Neural cell (in vitro differentiated cells): ENCODE measurements at regions not wholly inside any gene's neighbourhood (a gene's known extent, or its start where the extent isn't known, plus 50 kb on each side); places are given as distances from the start of the nearest gene placed in this dataset.

ENCODE experiments used
- H2AFZ ChIP-seq: fragments of 200-600, 300-800 bp; sonication (generic), shearing (Covaris generic); 2 replicates; pipeline ENCODE4 v1.6.0; 2014; ENCODE audit warnings: low read depth, mild to moderate bottlenecking, antibody characterized with exemption, low read length, moderate library complexity
- H3F3A ChIP-seq: fragments of 200-600 bp; shearing (Covaris generic); 2 replicates; pipeline ENCODE4 v1.6.1; 2016; ENCODE audit warnings: mild to moderate bottlenecking, moderate library complexity, mixed read lengths, antibody characterized with exemption, low read length; ENCODE audit not compliant: insufficient read depth, poor library complexity, severe bottlenecking
- H3K27ac ChIP-seq: fragments of 200-600, 300-800 bp; sonication (generic), shearing (Covaris generic); 2 replicates; pipeline ENCODE4 v1.5.1; 2014; ENCODE audit warnings: mild to moderate bottlenecking, low read length, moderate library complexity
- H3K27me3 ChIP-seq: fragments of 300-800, 200-600 bp; sonication (generic), shearing (Covaris generic); 2 replicates; pipeline ENCODE4 v1.6.0; 2014; ENCODE audit warnings: mild to moderate bottlenecking, low read depth, low read length, moderate library complexity; ENCODE audit not compliant: insufficient read depth
- H3K36me3 ChIP-seq: fragments of 300-800, 200-600 bp; sonication (generic), shearing (Covaris generic); 2 replicates; pipeline ENCODE4 v1.5.1; 2014; ENCODE audit warnings: mild to moderate bottlenecking, antibody characterized with exemption, low read length, moderate library complexity; ENCODE audit not compliant: insufficient read depth
- H3K4me2 ChIP-seq: fragments of 300-800, 200-600 bp; sonication (generic), shearing (Covaris generic); 2 replicates; pipeline ENCODE4 v1.6.0; 2014; ENCODE audit warnings: mild to moderate bottlenecking, low read length
- H3K4me3 ChIP-seq: fragments of 300-800, 200-600 bp; sonication (generic), shearing (Covaris generic); 2 replicates; pipeline ENCODE4 v1.5.1; 2014; ENCODE audit warnings: mild to moderate bottlenecking, low read length, moderate library complexity
- H3K79me2 ChIP-seq: fragments of 200-600 bp; shearing (Covaris generic); replicated peaks from 2 replicates; pipeline ENCODE4 v1.6.0; 2014; ENCODE audit warnings: mild to moderate bottlenecking, low read length, moderate library complexity; ENCODE audit not compliant: insufficient read depth
- H3K9ac ChIP-seq: fragments of 300-800, 200-600 bp; sonication (generic), shearing (Covaris generic); 2 replicates; pipeline ENCODE4 v1.6.1; 2016; ENCODE audit warnings: mild to moderate bottlenecking, low read length, mixed read lengths
- H3K9me2 ChIP-seq: fragments of 200-600 bp; shearing (Covaris generic); 2 replicates; pipeline ENCODE4 v1.6.1; 2016; ENCODE audit warnings: mild to moderate bottlenecking, low read length, mixed read lengths; ENCODE audit not compliant: insufficient read depth
- H3K9me3 ChIP-seq: fragments of 200-600, 300-800 bp; sonication (generic), shearing (Covaris generic); 2 replicates; pipeline ENCODE4 v1.6.1; 2016; ENCODE audit warnings: mild to moderate bottlenecking, mixed run types, low read length, moderate library complexity, mixed read lengths
- H4K20me1 ChIP-seq: fragments of 200-600 bp; shearing (Covaris generic); 2 replicates; pipeline ENCODE4 v1.6.1; 2016; ENCODE audit warnings: mild to moderate bottlenecking, mixed run types; ENCODE audit not compliant: insufficient read depth
- CTCF ChIP-seq: fragments of 450-650 bp; IDR thresholded peaks from 2 replicates; pipeline ENCODE4 v1.5.1; 2014; ENCODE audit warnings: antibody characterized with exemption, mild to moderate bottlenecking, moderate library complexity; ENCODE audit not compliant: poor library complexity, severe bottlenecking
- EP300 ChIP-seq: fragments of 450-650 bp; conservative IDR thresholded peaks from 2 replicates; pipeline ENCODE4 v1.6.1; 2014; ENCODE audit warnings: antibody characterized with exemption, mild to moderate bottlenecking, moderate library complexity; ENCODE audit not compliant: poor library complexity, severe bottlenecking
- EZH2 ChIP-seq: fragments of 200-600, 300-800 bp; shearing (Covaris generic), sonication (generic); IDR thresholded peaks from 2 replicates; pipeline ENCODE4 v1.6.1; 2014; ENCODE audit warnings: antibody characterized with exemption, low read length, borderline replicate concordance, mild to moderate bottlenecking; ENCODE audit not compliant: insufficient read depth, poor library complexity, severe bottlenecking
- MXI1 ChIP-seq: fragments of 450-650 bp; conservative IDR thresholded peaks from 2 replicates; pipeline ENCODE4 v1.6.1; 2014; ENCODE audit warnings: antibody characterized with exemption, mild to moderate bottlenecking; ENCODE audit not compliant: poor library complexity, severe bottlenecking
- POLR2AphosphoS5 ChIP-seq: IDR thresholded peaks from 2 replicates; pipeline ENCODE4 v1.6.1; 2012
- RAD21 ChIP-seq: fragments of 450-650 bp; conservative IDR thresholded peaks from 2 replicates; pipeline ENCODE4 v1.6.1; 2014; ENCODE audit warnings: antibody characterized with exemption, mild to moderate bottlenecking, moderate library complexity
- REST ChIP-seq: IDR thresholded peaks from 2 replicates; pipeline ENCODE4 v1.6.1; 2012; ENCODE audit warnings: borderline replicate concordance
- SMC3 ChIP-seq: fragments of 450-650 bp; conservative IDR thresholded peaks from 2 replicates; pipeline ENCODE4 v1.6.1; 2014; ENCODE audit warnings: antibody characterized with exemption, mild to moderate bottlenecking, moderate library complexity; ENCODE audit not compliant: poor library complexity
- TAF1 ChIP-seq: IDR thresholded peaks from 2 replicates; pipeline ENCODE4 v1.6.1; 2012; ENCODE audit warnings: low read depth

GRCh38 chr22:22995166-22995565, 75.2 kb upstream of the GNAZ start:
- Histone ChIP-seq H3K9me2 (no peaks in the 10 kb centered on the region), H3K36me3 (no peaks in the 10 kb centered on the region), H3K4me3 (no peak overlapping the region), H3K79me2 (no peaks in the 10 kb centered on the region), H3K9ac (no peak overlapping the region), H3K27me3 (no peaks in the 10 kb centered on the region), H3K27ac (no peak overlapping the region), H2AFZ (no peak overlapping the region), H4K20me1 (no peaks in the 10 kb centered on the region), H3F3A (no peaks in the 10 kb centered on the region), H3K9me3 (peaks cover 5% of the 10 kb centered on the region), H3K4me2 (no peak overlapping the region)
- TF ChIP-seq MXI1: no peak
- TF ChIP-seq EP300: no peak
- TF ChIP-seq SMC3: no peak
- TF ChIP-seq CTCF: no peak
- no peak for TF ChIP-seq TAF1
- no peak for TF ChIP-seq RAD21
- TF ChIP-seq POLR2AphosphoS5: no peak
- no peak for TF ChIP-seq EZH2
- TF ChIP-seq REST: no peak

- Histone ChIP-seq H4K20me1 (no peaks in the 10 kb centered on the region), H3K27ac (no peak overlapping the region), H3K9ac (no peak overlapping the region), H3K36me3 (no peaks in the 10 kb centered on the region), H3K9me3 (peaks cover 5% of the 10 kb centered on the region), H3K4me2 (no peak overlapping the region), H3F3A (no peaks in the 10 kb centered on the region), H3K27me3 (no peaks in the 10 kb centered on the region), H3K79me2 (no peaks in the 10 kb centered on the region), H3K4me3 (no peak overlapping the region), H3K9me2 (no peaks in the 10 kb centered on the region), H2AFZ (no peak overlapping the region)
- TF ChIP-seq SMC3 (no peak), CTCF (no peak), POLR2AphosphoS5 (no peak), MXI1 (no peak), EP300 (no peak), EZH2 (no peak), RAD21 (no peak), TAF1 (no peak), REST (no peak)
Observed at GRCh38 chr22:22996511-22997261, 73.6 kb upstream of the GNAZ start.
